HEK293 (cell line): ENCODE measurements at regions not wholly inside any gene's neighbourhood (a gene's known extent, or its start where the extent isn't known, plus 50 kb on each side); places are given as distances from the start of the nearest gene placed in this dataset.

Experiments
- CTCF ChIA-PET: fragments of 350-600 bp; formaldehyde crosslinking; extraction: SDS; loops from one replicate; lab custom pipeline; 2021; ENCODE audit warnings: antibody characterized with exemption; lab: Yijun Ruan, JAX
- POLR2A ChIA-PET: fragments of 300-600 bp; formaldehyde crosslinking; extraction: SDS; loops from one replicate; lab custom pipeline; 2020; ENCODE audit warnings: antibody characterized with exemption, inconsistent platforms; lab: Yijun Ruan, JAX
- H3K27ac ChIP-seq: fragments of 200-500 bp; sonication (Bioruptor generic); 2 replicates; pipeline ENCODE4 v1.5.1; 2014; ENCODE audit warnings: low read depth, low read length, control low read depth, inconsistent platforms; ENCODE audit errors: extremely low read depth
- H3K36me3 ChIP-seq, 2 experiments: fragments of 200-500 bp in 1 of 2; sonication (Bioruptor generic) in 1 of 2; 1 replicate in 1 of 2; 2 replicates in 1 of 2; pipeline ENCODE4 v1.5.1; 2014 to 2017; ENCODE audit warnings: inconsistent platforms in 2 of 2, low read length in 2 of 2; ENCODE audit not compliant: control insufficient read depth in 2 of 2, insufficient read depth in 1 of 2
- H3K4me1 ChIP-seq: fragments of 200-500 bp; sonication (Bioruptor generic); 2 replicates; pipeline ENCODE4 v1.5.1; 2014; ENCODE audit warnings: mild to moderate bottlenecking, low read length, inconsistent platforms; ENCODE audit not compliant: control insufficient read depth, insufficient read depth
- H3K4me3 ChIP-seq: 2 replicates; pipeline ENCODE4 v1.5.1; 2011; ENCODE audit warnings: low read depth, mild to moderate bottlenecking, control low read depth, low read length, moderate library complexity
- H3K9me3 ChIP-seq: fragments of 200-500 bp; sonication (Bioruptor generic); 2 replicates; pipeline ENCODE4 v1.5.1; 2014; ENCODE audit warnings: low read depth, low read length, inconsistent platforms; ENCODE audit not compliant: control insufficient read depth, insufficient read depth
- GLIS1 ChIP-seq: fragments of 450-650 bp; formaldehyde crosslinking; IDR thresholded peaks from 2 replicates; pipeline ENCODE4 v1.5.1; 2016; ENCODE audit warnings: missing biosample characterization, missing genetic modification characterization
- KLF1 ChIP-seq: fragments of 450-650 bp; formaldehyde crosslinking; IDR thresholded peaks from 2 replicates; pipeline ENCODE4 v1.5.1; 2016; ENCODE audit warnings: missing biosample characterization, missing genetic modification characterization
- KLF8 ChIP-seq: fragments of 450-650 bp; formaldehyde crosslinking; IDR thresholded peaks from 2 replicates; pipeline ENCODE4 v1.5.1; 2016; ENCODE audit warnings: missing biosample characterization, missing genetic modification characterization
- OVOL3 ChIP-seq: fragments of 450-650 bp; formaldehyde crosslinking; IDR thresholded peaks from 2 replicates; pipeline ENCODE4 v1.5.1; 2016; ENCODE audit warnings: missing biosample characterization, missing genetic modification characterization
- TCF7L2 ChIP-seq: IDR thresholded peaks from 2 replicates; pipeline ENCODE4 v1.6.1; 2011; ENCODE audit warnings: low read depth, mild to moderate bottlenecking, inconsistent platforms, low read length, moderate library complexity, borderline replicate concordance
- ZBTB1 ChIP-seq: fragments of 450-650 bp; formaldehyde crosslinking; IDR thresholded peaks from 2 replicates; pipeline ENCODE4 v1.5.1; 2016; ENCODE audit warnings: missing biosample characterization, missing genetic modification characterization
- ZFHX2 ChIP-seq: fragments of 450-650 bp; formaldehyde crosslinking; conservative IDR thresholded peaks from 2 replicates; pipeline ENCODE4 v1.5.1; 2016; ENCODE audit warnings: missing biosample characterization, missing genetic modification characterization
- ZNF121 ChIP-seq: fragments of 450-650 bp; formaldehyde crosslinking; IDR thresholded peaks from 2 replicates; pipeline ENCODE4 v1.5.1; 2016; ENCODE audit warnings: missing biosample characterization, missing genetic modification characterization
- ZNF140 ChIP-seq: fragments of 450-650 bp; formaldehyde crosslinking; IDR thresholded peaks from 2 replicates; pipeline ENCODE4 v1.5.1; 2016; ENCODE audit warnings: missing biosample characterization, missing genetic modification characterization
- ZNF146 ChIP-seq: fragments of 450-650 bp; formaldehyde crosslinking; IDR thresholded peaks from 2 replicates; pipeline ENCODE4 v1.5.1; 2016; ENCODE audit warnings: missing biosample characterization, missing genetic modification characterization
- ZNF292 ChIP-seq: fragments of 450-650 bp; formaldehyde crosslinking; IDR thresholded peaks from 2 replicates; pipeline ENCODE4 v1.5.1; 2016; ENCODE audit warnings: low read depth, missing biosample characterization, missing genetic modification characterization, borderline replicate concordance
- ZNF302 ChIP-seq: fragments of 450-650 bp; formaldehyde crosslinking; IDR thresholded peaks from 2 replicates; pipeline ENCODE4 v1.5.1; 2016; ENCODE audit warnings: missing biosample characterization, missing genetic modification characterization, low read depth
- ZNF391 ChIP-seq: fragments of 450-650 bp; formaldehyde crosslinking; IDR thresholded peaks from 2 replicates; pipeline ENCODE4 v1.5.1; 2016; ENCODE audit warnings: low read depth, missing biosample characterization, missing genetic modification characterization, borderline replicate concordance
- ZNF777 ChIP-seq: fragments of 450-650 bp; formaldehyde crosslinking; IDR thresholded peaks from 2 replicates; pipeline ENCODE4 v1.5.1; 2017; ENCODE audit warnings: missing biosample characterization, missing genetic modification characterization, borderline replicate concordance
- ZNF791 ChIP-seq: fragments of 450-650 bp; formaldehyde crosslinking; IDR thresholded peaks from 2 replicates; pipeline ENCODE4 v1.5.1; 2016; ENCODE audit warnings: missing biosample characterization, missing genetic modification characterization
- TF ChIP-seq, protein P1 (sequence below): fragments of 450-650 bp; formaldehyde crosslinking; IDR thresholded peaks from 2 replicates; pipeline ENCODE4 v1.5.1; 2016; ENCODE audit warnings: missing biosample characterization, missing genetic modification characterization
- TF ChIP-seq, protein P2 (sequence below): fragments of 450-650 bp; formaldehyde crosslinking; IDR thresholded peaks from 2 replicates; pipeline ENCODE4 v1.5.1; 2017; ENCODE audit warnings: missing biosample characterization, missing genetic modification characterization

GRCh38 chr17:79235808-79236207, 161.2 kb downstream of the ENGASE start:
- Histone ChIP-seq H3K36me3 (no peaks in the 10 kb centered on the region), H3K27ac (no peak overlapping the region), H3K9me3 (no peaks in the 10 kb centered on the region), H3K4me1 (no peaks in the 10 kb centered on the region), H3K4me3 (no peak overlapping the region)
- ChIA-PET POLR2A (no interaction called here), CTCF (no interaction called here)
- no peak for TF ChIP-seq ZNF140 (tag by site-specific recombination)
- no peak for TF ChIP-seq ZNF777 (tag by site-specific recombination)
- TF ChIP-seq TCF7L2 = no peak
- TF ChIP-seq, protein P1, sequence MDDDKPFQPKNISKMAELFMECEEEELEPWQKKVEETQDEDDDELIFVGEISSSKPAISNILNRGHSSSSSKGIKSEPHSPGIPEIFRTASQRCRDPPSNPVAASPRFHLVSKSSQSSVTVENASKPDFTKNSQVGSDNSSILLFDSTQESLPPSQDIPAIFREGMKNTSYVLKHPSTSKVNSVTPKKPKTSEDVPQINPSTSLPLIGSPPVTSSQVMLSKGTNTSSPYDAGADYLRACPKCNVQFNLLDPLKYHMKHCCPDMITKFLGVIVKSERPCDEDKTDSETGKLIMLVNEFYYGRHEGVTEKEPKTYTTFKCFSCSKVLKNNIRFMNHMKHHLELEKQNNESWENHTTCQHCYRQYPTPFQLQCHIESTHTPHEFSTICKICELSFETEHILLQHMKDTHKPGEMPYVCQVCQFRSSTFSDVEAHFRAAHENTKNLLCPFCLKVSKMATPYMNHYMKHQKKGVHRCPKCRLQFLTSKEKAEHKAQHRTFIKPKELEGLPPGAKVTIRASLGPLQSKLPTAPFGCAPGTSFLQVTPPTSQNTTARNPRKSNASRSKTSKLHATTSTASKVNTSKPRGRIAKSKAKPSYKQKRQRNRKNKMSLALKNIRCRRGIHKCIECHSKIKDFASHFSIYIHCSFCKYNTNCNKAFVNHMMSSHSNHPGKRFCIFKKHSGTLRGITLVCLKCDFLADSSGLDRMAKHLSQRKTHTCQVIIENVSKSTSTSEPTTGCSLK = no peak
- TF ChIP-seq ZBTB1 (tag by site-specific recombination) = no peak
- no peak for TF ChIP-seq KLF1 (tag by site-specific recombination)
- TF ChIP-seq, protein P2, sequence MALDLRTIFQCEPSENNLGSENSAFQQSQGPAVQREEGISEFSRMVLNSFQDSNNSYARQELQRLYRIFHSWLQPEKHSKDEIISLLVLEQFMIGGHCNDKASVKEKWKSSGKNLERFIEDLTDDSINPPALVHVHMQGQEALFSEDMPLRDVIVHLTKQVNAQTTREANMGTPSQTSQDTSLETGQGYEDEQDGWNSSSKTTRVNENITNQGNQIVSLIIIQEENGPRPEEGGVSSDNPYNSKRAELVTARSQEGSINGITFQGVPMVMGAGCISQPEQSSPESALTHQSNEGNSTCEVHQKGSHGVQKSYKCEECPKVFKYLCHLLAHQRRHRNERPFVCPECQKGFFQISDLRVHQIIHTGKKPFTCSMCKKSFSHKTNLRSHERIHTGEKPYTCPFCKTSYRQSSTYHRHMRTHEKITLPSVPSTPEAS = no peak
- no peak for TF ChIP-seq ZNF791

GRCh38 chr17:79233916-79234551, 159.4 kb downstream of the ENGASE start:
- Histone ChIP-seq H3K4me1 (no peaks in the 10 kb centered on the region), H3K9me3 (no peaks in the 10 kb centered on the region), H3K4me3 (no peak overlapping the region), H3K36me3 (no peaks in the 10 kb centered on the region), H3K27ac (no peak overlapping the region)
- ChIA-PET POLR2A (no interaction called here), CTCF (interaction anchor here (0.6 to 1.7 kb wide), 3 partner anchors 158 to 1415 kb away, joined by 3 to 7 read pairs (median 3); no protein-coding TSS in a partner anchor)
- TF ChIP-seq KLF8 (tag by site-specific recombination) = no peak
- TF ChIP-seq ZNF391 (tag by site-specific recombination) = no peak
- no peak for TF ChIP-seq ZNF292 (tag by site-specific recombination)
- TF ChIP-seq, protein P1 = no peak
- no peak for TF ChIP-seq ZNF121 (tag by site-specific recombination)
- no peak for TF ChIP-seq ZFHX2 (tag by site-specific recombination)

DNA sequence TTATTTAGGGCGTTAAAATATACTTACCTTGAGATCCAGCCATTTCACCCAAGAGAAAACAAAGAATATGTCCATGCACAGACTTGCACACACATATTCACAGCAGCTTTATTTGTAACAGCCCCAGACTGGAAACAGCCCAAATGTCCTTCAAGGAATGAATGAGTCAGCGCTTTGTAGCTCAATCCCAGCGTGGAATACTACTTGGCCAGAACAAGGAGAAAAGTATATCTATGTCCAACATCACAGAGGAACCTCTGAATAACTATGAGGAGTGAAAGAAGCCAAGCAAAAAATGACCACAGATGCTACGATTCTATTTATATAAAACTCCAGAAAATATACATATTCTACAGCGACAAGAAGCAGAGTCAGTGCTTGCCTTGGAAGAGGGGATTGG, 158.3 kb downstream of the ENGASE start:
- no peaks in the 10 kb centered on the region for H3K4me1 ChIP-seq
- no peak overlapping the region for H3K27ac ChIP-seq
- no peaks in the 10 kb centered on the region for H3K9me3 ChIP-seq
- POLR2A ChIA-PET = no interaction called here
- H3K36me3 ChIP-seq = no peaks in the 10 kb centered on the region
- no peak overlapping the region for H3K4me3 ChIP-seq
- CTCF ChIA-PET = interaction anchor here (0.7 to 1.7 kb wide), 2 partner anchors 81 to 159 kb away, joined by 6 to 7 read pairs; no protein-coding TSS in a partner anchor
- TF ChIP-seq OVOL3 (tag by site-specific recombination) = no peak
- peak; percentile 52 for TF ChIP-seq ZNF146 (tag by site-specific recombination)
- no peak for TF ChIP-seq GLIS1 (tag by site-specific recombination)
- TF ChIP-seq ZNF302 (tag by site-specific recombination) = no peak
